ENCODE measurements at regions not wholly inside any gene's neighbourhood (a gene's known extent, or its start where the extent isn't known, plus 50 kb on each side); places are given as distances from the start of the nearest gene placed in this dataset.

DNA sequence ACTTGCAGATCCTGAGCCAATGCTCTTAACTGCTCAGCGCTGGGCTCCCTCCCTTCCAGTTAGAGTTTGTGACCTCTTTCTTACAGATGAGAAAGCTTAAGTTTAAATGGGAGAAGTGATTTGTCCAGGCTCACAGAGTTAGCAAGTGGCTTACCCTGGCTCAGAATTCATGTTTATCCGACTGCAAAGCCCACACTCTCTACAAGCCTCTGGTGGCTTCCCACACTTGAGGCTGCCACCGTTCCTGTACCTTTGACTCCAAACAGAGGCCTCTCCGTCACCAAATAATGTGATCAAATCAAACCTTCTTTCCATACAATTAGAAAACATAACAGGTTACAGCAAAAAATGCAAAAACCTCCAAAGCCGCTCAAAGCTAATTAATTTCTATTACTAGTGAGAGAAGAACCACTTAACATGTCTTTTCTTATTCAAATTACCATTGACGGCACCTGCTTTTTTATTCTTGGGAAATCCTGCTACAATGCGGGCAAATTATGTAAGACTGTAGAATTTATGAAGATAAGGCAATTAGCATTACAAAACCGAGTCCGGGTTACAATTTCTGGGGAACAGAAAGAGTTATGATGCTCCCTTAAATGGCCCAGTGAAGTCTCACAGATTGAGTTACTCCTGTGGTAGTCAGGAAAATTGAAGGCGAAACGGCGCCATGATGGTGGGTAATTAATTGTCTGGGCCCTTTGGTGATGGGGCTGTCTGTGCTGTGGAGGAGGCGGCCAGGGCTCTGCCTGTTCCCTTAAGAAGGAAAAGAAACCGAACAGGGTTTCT, 324.3 kb upstream of the POU3F1 start:
- Histone ChIP-seq H3K4me1 (replicated peaks in 1 of 2) (no peaks in the 10 kb centered on the region), H3K27ac (no peak overlapping the region), H3K36me3 (replicated peaks in 1 of 2) (no peaks in the 10 kb centered on the region), H3K9me3 (replicated peaks in 1 of 3) (no peaks in the 10 kb centered on the region), H3K27me3 (no peaks in the 10 kb centered on the region), H3K4me3 (no peak overlapping the region)
- DNase-seq = no peak
- 56 to 61% (median 58%) methylated on average over 14 of the region's 14 CpGs for WGBS, 4 donors
- intact Hi-C loops (cut with DNase I) = no loop called here
- TF ChIP-seq, protein P1, sequence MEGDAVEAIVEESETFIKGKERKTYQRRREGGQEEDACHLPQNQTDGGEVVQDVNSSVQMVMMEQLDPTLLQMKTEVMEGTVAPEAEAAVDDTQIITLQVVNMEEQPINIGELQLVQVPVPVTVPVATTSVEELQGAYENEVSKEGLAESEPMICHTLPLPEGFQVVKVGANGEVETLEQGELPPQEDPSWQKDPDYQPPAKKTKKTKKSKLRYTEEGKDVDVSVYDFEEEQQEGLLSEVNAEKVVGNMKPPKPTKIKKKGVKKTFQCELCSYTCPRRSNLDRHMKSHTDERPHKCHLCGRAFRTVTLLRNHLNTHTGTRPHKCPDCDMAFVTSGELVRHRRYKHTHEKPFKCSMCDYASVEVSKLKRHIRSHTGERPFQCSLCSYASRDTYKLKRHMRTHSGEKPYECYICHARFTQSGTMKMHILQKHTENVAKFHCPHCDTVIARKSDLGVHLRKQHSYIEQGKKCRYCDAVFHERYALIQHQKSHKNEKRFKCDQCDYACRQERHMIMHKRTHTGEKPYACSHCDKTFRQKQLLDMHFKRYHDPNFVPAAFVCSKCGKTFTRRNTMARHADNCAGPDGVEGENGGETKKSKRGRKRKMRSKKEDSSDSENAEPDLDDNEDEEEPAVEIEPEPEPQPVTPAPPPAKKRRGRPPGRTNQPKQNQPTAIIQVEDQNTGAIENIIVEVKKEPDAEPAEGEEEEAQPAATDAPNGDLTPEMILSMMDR (IDR thresholded peaks at IDR 0.05) = no peak
- no peak for TF ChIP-seq POLR2A (IDR thresholded peaks at IDR 0.05)

DNA sequence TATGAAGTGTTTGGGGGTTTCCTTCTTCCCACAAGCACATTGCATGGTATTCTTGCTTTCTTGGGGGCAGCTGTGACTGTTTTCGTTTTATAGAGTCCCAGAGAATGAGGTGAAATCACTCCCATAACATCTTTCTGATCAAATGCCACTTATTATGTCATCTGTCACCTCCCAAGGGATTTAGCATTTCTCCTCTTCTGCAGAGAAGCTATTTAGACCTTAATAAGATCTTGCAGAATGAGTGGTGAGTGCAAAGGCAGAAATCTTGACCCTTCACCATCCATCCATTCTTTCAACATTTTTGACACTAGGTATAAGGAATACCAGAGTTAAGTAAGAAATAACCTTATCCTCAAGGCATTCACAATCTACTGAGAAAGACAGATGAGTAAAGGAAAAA, 318.6 kb upstream of the POU3F1 start:
- no peak overlapping the region for H3K4me3 ChIP-seq
- H3K27ac ChIP-seq = no peak overlapping the region
- no peaks in the 10 kb centered on the region for H3K36me3 ChIP-seq (replicated peaks in 1 of 2)
- no peaks in the 10 kb centered on the region for H3K9me3 ChIP-seq (replicated peaks in 1 of 3)
- H3K4me1 ChIP-seq (replicated peaks in 1 of 2) = no peaks in the 10 kb centered on the region
- H3K27me3 ChIP-seq = no peaks in the 10 kb centered on the region
- 22 to 47% (median 28%) methylated on average over 1 of the region's 1 CpG for WGBS, 4 donors
- DNase-seq = no peak
- intact Hi-C loops (cut with DNase I) = no loop called here
- no peak for TF ChIP-seq POLR2A (IDR thresholded peaks at IDR 0.05)
- TF ChIP-seq, protein P1 (IDR thresholded peaks at IDR 0.05) = no peak

GRCh38 chr1:38361566-38361965, 315.0 kb upstream of the POU3F1 start:
- H3K4me1 ChIP-seq (replicated peaks in 1 of 2) = no peaks in the 10 kb centered on the region
- DNase-seq = no peak
- intact Hi-C loops (cut with DNase I) = no loop called here
- H3K36me3 ChIP-seq (replicated peaks in 1 of 2) = no peaks in the 10 kb centered on the region
- no peak for TF ChIP-seq POLR2A (IDR thresholded peaks at IDR 0.05)
- TF ChIP-seq, protein P1 (IDR thresholded peaks at IDR 0.05) = no peak
- WGBS, 4 donors = 70 to 80% (median 77%) methylated on average over 6 of the region's 6 CpGs
- H3K9me3 ChIP-seq (replicated peaks in 1 of 3) = no peaks in the 10 kb centered on the region
- H3K4me3 ChIP-seq = no peak overlapping the region
- no peaks in the 10 kb centered on the region for H3K27me3 ChIP-seq
- H3K27ac ChIP-seq = no peak overlapping the region

GRCh38 chr1:38360807-38361206, 314.2 kb upstream of the POU3F1 start:
- TF ChIP-seq, protein P1 (IDR thresholded peaks at IDR 0.05) = no peak
- no peak for TF ChIP-seq POLR2A (IDR thresholded peaks at IDR 0.05)
- intact Hi-C loops (cut with DNase I) = no loop called here

More at GRCh38 chr1:38360807-38361206, 314.2 kb upstream of the POU3F1 start:
- Histone ChIP-seq H3K4me1 (replicated peaks in 1 of 2) (no peaks in the 10 kb centered on the region), H3K9me3 (replicated peaks in 1 of 3) (no peaks in the 10 kb centered on the region), H3K4me3 (no peak overlapping the region), H3K27me3 (no peaks in the 10 kb centered on the region), H3K27ac (no peak overlapping the region), H3K36me3 (replicated peaks in 1 of 2) (no peaks in the 10 kb centered on the region)
- 90 to 100% (median 100%) methylated on average over 1 of the region's 1 CpG for WGBS, 4 donors
- DNase-seq = no peak

Data from adrenal gland (tissue), 9 donors.